ENCODE measurements at regions not wholly inside any gene's neighbourhood (a gene's known extent, or its start where the extent isn't known, plus 50 kb on each side); places are given as distances from the start of the nearest gene placed in this dataset.
A peak's percentile ranks its signal among the peaks of the same experiment; 100 is the strongest.

- Histone ChIP-seq H3K27ac (no peak overlapping the region), H3K36me3 (no peaks in the 10 kb centered on the region), H3K4me1 (peaks cover 0 to 3% of the 10 kb centered on the region in 2 donors), H3K27me3 (no peaks in the 10 kb centered on the region), H3K4me3 (replicated peaks in 1 of 3) (no peak overlapping the region), H3K9me3 (no peaks in the 10 kb centered on the region)
- WGBS, 2 donors: 58 to 69% methylated on average over 10 of the region's 10 CpGs
- no peak for DNase-seq
- intact Hi-C loops (cut with DNase I): no loop called here
- TF ChIP-seq POLR2A (IDR thresholded peaks at IDR 0.05): no peak
These were observed 58.4 kb upstream of the IL17B start for GRCh38 chr5:149437391-149438040.

- intact Hi-C loops (cut with DNase I): loop anchor here (2.0 kb wide), 1 partner anchor 55 kb away; no protein-coding TSS in a partner anchor
- TF ChIP-seq CTCF (IDR thresholded peaks at IDR 0.05) (no peak), POLR2A (IDR thresholded peaks at IDR 0.05) (no peak)
- Histone ChIP-seq H3K27me3 (no peaks in the 10 kb centered on the region), H3K4me1 (no peaks in the 10 kb centered on the region), H3K27ac (no peak overlapping the region), H3K4me3 (replicated peaks in 1 of 3) (no peak overlapping the region), H3K9me3 (no peaks in the 10 kb centered on the region), H3K36me3 (no peaks in the 10 kb centered on the region)
- DNase-seq: no peak
These were observed 56.6 kb upstream of the IL17B start for GRCh38 chr5:149435660-149436059.

- Histone ChIP-seq H3K4me3 (replicated peaks in 1 of 3) (no peak overlapping the region), H3K27ac (no peak overlapping the region)
These were observed 55.9 kb upstream of the IL17B start for GRCh38 chr5:149435015-149435376.

GRCh38 chr5:149434162-149435014 is 55.3 kb upstream of the IL17B start:
- Histone ChIP-seq H3K27me3 (no peaks in the 10 kb centered on the region), H3K4me3 (replicated peaks in 1 of 3) (no peak overlapping the region), H3K4me1 (no peaks in the 10 kb centered on the region), H3K36me3 (no peaks in the 10 kb centered on the region), H3K9me3 (no peaks in the 10 kb centered on the region), H3K27ac (no peak overlapping the region)
- 40 to 49% methylated on average over 7 of the region's 7 CpGs for WGBS, 2 donors
- DNase-seq: peak; percentile 46 to 57
- TF ChIP-seq POLR2A (IDR thresholded peaks at IDR 0.05): no peak
- peak; percentile 40 to 89 (median 60) for TF ChIP-seq CTCF (IDR thresholded peaks at IDR 0.05)
- intact Hi-C loops (cut with DNase I): loop anchor here (2.0 to 5.0 kb wide), 2 partner anchors 54 to 112 kb away; no protein-coding TSS in a partner anchor

More at GRCh38 chr5:149435015-149435376, 55.9 kb upstream of the IL17B start:
- no peak for DNase-seq
- H3K36me3 ChIP-seq: no peaks in the 10 kb centered on the region
- H3K27me3 ChIP-seq: no peaks in the 10 kb centered on the region
- H3K9me3 ChIP-seq: no peaks in the 10 kb centered on the region
- WGBS, 2 donors: 78 to 93% methylated on average over 7 of the region's 7 CpGs
- TF ChIP-seq POLR2A (IDR thresholded peaks at IDR 0.05) (no peak), CTCF (IDR thresholded peaks at IDR 0.05) (no peak)
- intact Hi-C loops (cut with DNase I): loop anchor here (2.0 kb wide), 1 partner anchor 54 kb away; no protein-coding TSS in a partner anchor
- no peaks in the 10 kb centered on the region for H3K4me1 ChIP-seq

GRCh38 chr5:149433524-149434131 is 54.5 kb upstream of the IL17B start:
- Histone ChIP-seq H3K4me1 (no peaks in the 10 kb centered on the region), H3K27me3 (no peaks in the 10 kb centered on the region), H3K9me3 (no peaks in the 10 kb centered on the region), H3K36me3 (no peaks in the 10 kb centered on the region), H3K27ac (no peak overlapping the region), H3K4me3 (replicated peaks in 1 of 3) (no peak overlapping the region)
- intact Hi-C loops (cut with DNase I): loop anchor here (2.0 to 5.0 kb wide), 2 partner anchors 53 to 111 kb away; no protein-coding TSS in a partner anchor
- TF ChIP-seq CTCF (IDR thresholded peaks at IDR 0.05): no peak
- TF ChIP-seq POLR2A (IDR thresholded peaks at IDR 0.05): no peak
- 81 to 89% methylated on average over 6 to 8 of the region's 8 CpGs for WGBS, 2 donors
- no peak for DNase-seq
